PC-3 (cell line): ENCODE measurements at regions not wholly inside any gene's neighbourhood (a gene's known extent, or its start where the extent isn't known, plus 50 kb on each side); places are given as distances from the start of the nearest gene placed in this dataset.

Source experiments
- ATAC-seq: fragments of 200-7000 bp; cut with Tn5 transposase; 2 replicates; pipeline ENCODE4 v1.9.1; 2020; ENCODE audit warnings: mild to moderate bottlenecking, moderate library complexity
- BruUV-seq: library from RNA; stranded (reverse); fragments of 400-500 nt; replicated peaks from 2 replicates; lab custom pipeline; 2021; lab: Mats Ljungman, UMichigan
- CTCF ChIA-PET: fragments of 300-600 bp; sonication (Branson Sonifier 250); formaldehyde crosslinking; loops from one replicate; lab custom pipeline; 2022; ENCODE audit warnings: antibody characterized with exemption; lab: Charles Lee
- POLR2A ChIA-PET: fragments of 300-600 bp; sonication (Branson Sonifier 250); formaldehyde crosslinking; loops from one replicate; lab custom pipeline; 2022; ENCODE audit warnings: antibody characterized with exemption; ENCODE audit not compliant: unreplicated experiment; lab: Charles Lee
- DNase-seq: peaks from one replicate; pipeline ENCODE4 v3.0.0-alpha.2; 2015
- H2AFZ ChIP-seq: fragments of 300-600 bp; sonication (generic); 2 replicates; pipeline ENCODE4 v1.6.0; 2016; ENCODE audit warnings: antibody characterized with exemption, low read length
- H3F3A ChIP-seq: fragments of 300-600 bp; sonication (generic); one replicate; pipeline ENCODE4 v1.6.0; 2017; ENCODE audit warnings: antibody characterized with exemption, low read length, control low read depth, mild to moderate bottlenecking; ENCODE audit not compliant: unreplicated experiment
- H3K27ac ChIP-seq: fragments of 300-600 bp; sonication (generic); 2 replicates; pipeline ENCODE4 v1.5.1; 2016; ENCODE audit warnings: mild to moderate bottlenecking, low read length
- H3K27me3 ChIP-seq: fragments of 300-600 bp; sonication (generic); 2 replicates; pipeline ENCODE4 v1.6.1; 2016; ENCODE audit warnings: low read length, mixed read lengths
- H3K36me3 ChIP-seq: fragments of 300-600 bp; sonication (generic); 2 replicates; pipeline ENCODE4 v1.6.1; 2016; ENCODE audit warnings: low read depth, mixed run types, low read length, mixed read lengths
- H3K4me1 ChIP-seq: fragments of 300-600 bp; sonication (generic); 2 replicates; pipeline ENCODE4 v1.5.1; 2016; ENCODE audit warnings: low read length; ENCODE audit not compliant: insufficient read depth
- H3K4me2 ChIP-seq: fragments of 300-600 bp; sonication (generic); 2 replicates; pipeline ENCODE4 v1.6.0; 2016; ENCODE audit warnings: low read length
- H3K4me3 ChIP-seq: fragments of 300-600 bp; sonication (generic); 2 replicates; pipeline ENCODE4 v1.5.1; 2016; ENCODE audit warnings: mild to moderate bottlenecking, low read length, mixed read lengths
- H3K79me2 ChIP-seq: fragments of 300-600 bp; sonication (generic); 2 replicates; pipeline ENCODE4 v1.6.1; 2017; ENCODE audit warnings: low read length, mixed read lengths
- H3K9ac ChIP-seq: fragments of 300-600 bp; sonication (generic); 2 replicates; pipeline ENCODE4 v1.6.0; 2016; ENCODE audit warnings: mild to moderate bottlenecking, low read length
- H3K9me2 ChIP-seq: fragments of 300-600 bp; sonication (generic); replicated peaks from 2 replicates; pipeline ENCODE4 v1.6.1; 2016; ENCODE audit warnings: mixed run types, low read length, mixed read lengths
- H3K9me3 ChIP-seq: fragments of 300-600 bp; sonication (generic); 2 replicates; pipeline ENCODE4 v1.6.1; 2016; ENCODE audit warnings: low read length, mixed read lengths
- H4K20me1 ChIP-seq: fragments of 300-600 bp; sonication (generic); 2 replicates; pipeline ENCODE4 v1.6.1; 2016; ENCODE audit warnings: low read length, mixed read lengths
- EZH2 ChIP-seq: fragments of 300-600 bp; sonication (generic); IDR thresholded peaks from one replicate; pipeline ENCODE4 v1.6.1; 2017; ENCODE audit warnings: antibody characterized with exemption, mild to moderate bottlenecking, low read length; ENCODE audit not compliant: unreplicated experiment
- EZH2phosphoT487 ChIP-seq: fragments of 300-600 bp; sonication (generic); IDR thresholded peaks from 2 replicates; pipeline ENCODE4 v1.6.1; 2018; ENCODE audit warnings: mild to moderate bottlenecking, antibody characterized with exemption, low read length, borderline replicate concordance
- intact Hi-C: fragments of 100-400 bp; cut with micrococcal nuclease; formaldehyde crosslinking; loops from 2 replicates; pipeline ENCODE4 v1.9.0; 2023
- TF ChIP-seq, protein P1 (sequence below): fragments of 300-600 bp; sonication (generic); conservative IDR thresholded peaks from 2 replicates; pipeline ENCODE4 v1.5.1; 2017; ENCODE audit warnings: antibody characterized with exemption, low read depth, mild to moderate bottlenecking, low read length

- no peaks in the 10 kb centered on the region for H4K20me1 ChIP-seq
- DNase-seq (no peak), ATAC-seq (no peak)
- H2AFZ ChIP-seq, result no peak overlapping the region
- ChIA-PET POLR2A (no interaction called here), CTCF (no interaction called here)
- no TSS peak for BruUV-seq
- H3K9me3 ChIP-seq, result no peaks in the 10 kb centered on the region
- no peak overlapping the region for H3K27ac ChIP-seq
- no peaks in the 10 kb centered on the region for H3K4me1 ChIP-seq
- H3K9ac ChIP-seq, result no peak overlapping the region
- TF ChIP-seq, protein P1, sequence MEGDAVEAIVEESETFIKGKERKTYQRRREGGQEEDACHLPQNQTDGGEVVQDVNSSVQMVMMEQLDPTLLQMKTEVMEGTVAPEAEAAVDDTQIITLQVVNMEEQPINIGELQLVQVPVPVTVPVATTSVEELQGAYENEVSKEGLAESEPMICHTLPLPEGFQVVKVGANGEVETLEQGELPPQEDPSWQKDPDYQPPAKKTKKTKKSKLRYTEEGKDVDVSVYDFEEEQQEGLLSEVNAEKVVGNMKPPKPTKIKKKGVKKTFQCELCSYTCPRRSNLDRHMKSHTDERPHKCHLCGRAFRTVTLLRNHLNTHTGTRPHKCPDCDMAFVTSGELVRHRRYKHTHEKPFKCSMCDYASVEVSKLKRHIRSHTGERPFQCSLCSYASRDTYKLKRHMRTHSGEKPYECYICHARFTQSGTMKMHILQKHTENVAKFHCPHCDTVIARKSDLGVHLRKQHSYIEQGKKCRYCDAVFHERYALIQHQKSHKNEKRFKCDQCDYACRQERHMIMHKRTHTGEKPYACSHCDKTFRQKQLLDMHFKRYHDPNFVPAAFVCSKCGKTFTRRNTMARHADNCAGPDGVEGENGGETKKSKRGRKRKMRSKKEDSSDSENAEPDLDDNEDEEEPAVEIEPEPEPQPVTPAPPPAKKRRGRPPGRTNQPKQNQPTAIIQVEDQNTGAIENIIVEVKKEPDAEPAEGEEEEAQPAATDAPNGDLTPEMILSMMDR, result no peak
- TF ChIP-seq EZH2phosphoT487, result no peak
- TF ChIP-seq EZH2, result no peak
- intact Hi-C loops, result no loop called here
- no peaks in the 10 kb centered on the region for H3K9me2 ChIP-seq
- no peaks in the 10 kb centered on the region for H3K79me2 ChIP-seq
- no peak overlapping the region for H3K4me3 ChIP-seq
- H3K4me2 ChIP-seq, result no peak overlapping the region
- H3K27me3 ChIP-seq, result peaks cover 22% of the 10 kb centered on the region; the same call in 1 of the 2 replicates
- no peaks in the 10 kb centered on the region for H3K36me3 ChIP-seq
- H3F3A ChIP-seq, result no peaks in the 10 kb centered on the region
These were observed 242.5 kb upstream of the N4BP1 start for GRCh38 chr16:48852458-48852857.

- Histone ChIP-seq H3K27me3 (0 out of 2 replicates have a peak, but pooled peaks cover 10% of the 10 kb centered on the region), H4K20me1 (no peaks in the 10 kb centered on the region), H3K9ac (no peak overlapping the region), H3K4me3 (no peak overlapping the region), H3F3A (no peaks in the 10 kb centered on the region), H3K4me2 (no peak overlapping the region), H3K27ac (no peak overlapping the region), H3K79me2 (no peaks in the 10 kb centered on the region), H2AFZ (no peak overlapping the region), H3K9me2 (no peaks in the 10 kb centered on the region), H3K4me1 (no peaks in the 10 kb centered on the region), H3K9me3 (no peaks in the 10 kb centered on the region), H3K36me3 (no peaks in the 10 kb centered on the region)
- ChIA-PET POLR2A (no interaction called here), CTCF (no interaction called here)
- no peak for ATAC-seq
- TF ChIP-seq, protein P1, result no peak
- no peak for TF ChIP-seq EZH2phosphoT487
- no peak for TF ChIP-seq EZH2
- DNase-seq, result no peak
- BruUV-seq, result no TSS peak
- intact Hi-C loops, result no loop called here
These were observed 240.3 kb upstream of the N4BP1 start for GRCh38 chr16:48850097-48850770.

DNA sequence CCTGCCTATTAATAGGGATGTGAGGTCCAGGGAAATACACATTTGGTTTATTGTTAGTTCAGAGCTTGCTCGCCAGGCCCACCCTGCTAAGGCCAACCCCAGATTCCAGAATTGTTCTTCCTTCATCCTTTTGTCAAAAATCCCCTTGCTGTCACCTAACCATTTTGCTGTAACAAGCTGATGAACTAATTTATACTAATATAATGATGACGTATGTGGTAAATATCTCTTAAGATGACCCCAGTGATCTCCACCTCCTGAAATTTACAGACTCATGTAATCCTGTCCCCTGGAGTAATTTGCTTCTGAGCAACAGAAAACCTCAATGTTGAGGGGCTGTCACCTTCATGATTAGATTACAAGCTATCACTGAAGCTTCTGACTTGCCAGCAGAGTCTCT, 236.3 kb upstream of the N4BP1 start:
- intact Hi-C loops, result no loop called here
- Histone ChIP-seq H3K9me2 (no peaks in the 10 kb centered on the region), H3K27me3 (no peaks in the 10 kb centered on the region), H2AFZ (no peak overlapping the region), H3K4me3 (no peak overlapping the region), H3K4me1 (no peaks in the 10 kb centered on the region), H3K4me2 (no peak overlapping the region), H4K20me1 (no peaks in the 10 kb centered on the region), H3K9ac (no peak overlapping the region), H3K27ac (no peak overlapping the region), H3K79me2 (no peaks in the 10 kb centered on the region), H3K36me3 (no peaks in the 10 kb centered on the region), H3K9me3 (no peaks in the 10 kb centered on the region), H3F3A (no peaks in the 10 kb centered on the region)
- TF ChIP-seq EZH2 (no peak), EZH2phosphoT487 (no peak)
- TF ChIP-seq, protein P1, result no peak
- POLR2A ChIA-PET, result no interaction called here
- CTCF ChIA-PET, result no interaction called here
- BruUV-seq, result no TSS peak
- no peak for DNase-seq
- ATAC-seq, result no peak
